ENCODE measurements at regions not wholly inside any gene's neighbourhood (a gene's known extent, or its start where the extent isn't known, plus 50 kb on each side); places are given as distances from the start of the nearest gene placed in this dataset.
"Not testable (repeated sequence)": the region's sequence is repeated elsewhere in the genome, so short reads cannot be mapped to it uniquely, and the experiment has no call there.

DNA sequence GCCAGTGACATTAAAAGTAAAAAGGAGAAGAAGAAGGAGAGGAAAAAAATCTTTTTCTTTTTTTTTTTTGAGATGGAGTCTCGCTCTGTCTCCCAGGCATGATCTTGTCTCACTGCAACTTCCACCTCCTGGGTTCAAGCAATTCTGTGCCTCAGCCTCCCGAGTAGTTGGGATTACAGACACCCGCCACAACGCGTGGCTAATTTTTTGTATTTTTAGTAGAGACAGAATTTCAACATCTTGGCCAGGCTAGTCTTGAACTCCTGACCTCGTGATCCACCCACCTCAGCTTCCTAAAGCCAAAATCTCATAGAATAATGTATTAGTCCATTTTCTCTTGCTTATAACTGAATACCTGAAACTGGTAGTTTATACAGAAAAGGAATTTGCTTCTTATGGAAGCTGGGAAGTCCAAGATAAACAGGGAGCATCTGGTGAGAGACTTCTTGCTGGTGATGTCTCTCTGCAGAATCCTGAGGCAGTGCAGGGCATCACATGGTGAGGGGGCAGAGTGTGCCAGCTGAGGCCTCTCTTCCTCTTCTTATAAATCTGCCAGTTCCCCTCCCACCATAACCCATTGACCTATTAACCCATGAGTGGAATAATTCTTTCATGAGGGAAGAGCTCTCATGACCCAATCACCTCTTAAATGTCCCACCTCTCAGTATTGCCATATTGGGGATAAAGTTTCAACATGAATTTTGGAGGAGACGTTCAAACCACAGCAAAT, 466.3 kb downstream of the GADD45G start:
- DNase-seq (ENCODE audit: missing footprints) (no peak), ATAC-seq (no peak)
- intact Hi-C loops (cut with DNase I): no loop called here

DNA sequence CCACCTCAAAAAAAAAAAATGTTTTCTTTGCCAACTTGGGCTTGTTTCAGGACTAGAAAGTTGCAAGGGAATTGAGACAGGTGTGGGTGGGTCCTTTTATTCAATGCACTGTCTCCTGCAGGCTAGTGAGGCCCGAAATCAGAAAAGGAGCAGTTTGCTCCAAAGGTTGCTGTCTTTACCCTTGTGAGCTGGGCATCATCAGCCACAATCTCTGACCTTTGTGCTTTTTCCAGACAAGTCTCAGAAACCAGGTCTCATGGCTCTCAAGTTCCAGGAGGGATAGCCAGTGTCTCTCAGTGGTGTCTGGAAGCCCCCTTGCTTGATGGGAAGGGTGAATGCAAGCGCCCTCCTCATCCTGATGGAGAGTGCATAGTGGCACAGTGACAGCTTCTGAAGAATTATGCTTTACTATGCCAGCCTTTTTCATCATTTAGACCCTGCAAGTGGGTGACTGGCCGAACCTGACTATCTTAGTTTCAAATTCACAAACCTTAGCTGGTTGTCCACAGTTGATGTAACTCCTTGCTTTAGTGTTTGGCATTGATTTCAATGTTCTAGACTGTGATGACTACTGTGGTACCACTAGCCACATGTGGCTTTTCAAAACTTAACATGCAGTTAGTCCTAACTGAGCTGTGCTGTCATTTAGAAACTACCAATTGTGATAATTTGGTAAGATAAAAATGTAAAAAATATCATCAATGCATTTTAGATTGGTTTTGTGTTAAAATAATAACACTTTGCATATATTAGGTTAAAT, 468.6 kb downstream of the GADD45G start:
- DNase-seq (ENCODE audit: missing footprints): no peak
- intact Hi-C loops (cut with DNase I): no loop called here
- no peak for ATAC-seq

DNA sequence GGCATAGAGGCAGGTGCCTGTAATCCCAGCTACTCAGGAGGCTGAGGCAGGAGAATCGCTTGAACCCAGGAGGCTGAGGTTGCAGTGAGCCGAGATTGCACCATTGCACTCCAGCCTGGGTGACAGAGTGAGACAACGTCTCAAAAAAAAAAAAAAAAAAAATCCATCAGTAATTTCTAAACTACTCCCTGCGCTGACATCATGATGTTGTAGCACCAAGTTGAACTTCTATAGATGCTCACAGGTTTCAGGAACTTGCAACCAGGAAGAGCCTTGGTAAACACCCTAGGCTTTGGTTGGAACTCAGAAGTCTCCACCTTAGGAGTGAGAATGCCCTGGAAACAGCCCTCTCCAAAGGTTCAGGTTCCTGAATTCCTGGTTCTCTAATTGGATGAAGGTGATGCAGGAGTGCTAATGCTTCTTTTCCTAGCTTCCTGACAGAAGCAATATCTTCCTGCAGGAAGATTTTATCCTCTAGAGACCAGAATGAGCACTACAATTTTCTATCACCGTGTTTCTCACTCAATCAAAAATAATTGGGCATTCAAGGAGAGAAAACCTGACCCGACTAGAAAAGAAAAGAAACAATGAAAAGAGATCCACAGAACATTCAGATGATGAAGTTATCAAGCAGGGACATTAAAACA, 469.6 kb downstream of the GADD45G start:
- ATAC-seq (no peak), DNase-seq (ENCODE audit: missing footprints) (no peak)
- intact Hi-C loops (cut with DNase I): no loop called here

DNA sequence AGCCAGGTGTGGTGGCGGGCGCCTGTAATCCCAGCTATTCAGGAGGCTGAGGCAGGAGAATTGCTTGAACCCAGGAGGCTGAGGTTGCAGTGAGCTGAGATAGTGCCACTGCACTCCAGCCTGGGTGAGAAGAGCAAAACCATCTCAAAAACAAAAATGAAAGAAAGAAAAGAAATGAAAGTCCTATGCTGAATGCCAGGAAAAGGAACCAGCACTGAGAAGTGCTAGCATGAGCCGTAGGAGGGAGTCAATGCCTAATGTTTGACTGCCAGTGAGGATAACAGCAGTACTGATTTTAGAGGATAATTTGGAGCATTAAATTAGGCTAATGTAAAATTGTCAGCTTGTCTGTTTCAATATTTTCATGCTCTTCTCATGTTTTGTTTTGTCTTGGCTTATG, 472.8 kb downstream of the GADD45G start:
- ATAC-seq; DNase-seq (ENCODE audit: missing footprints); intact Hi-C loops (cut with DNase I): not testable (repeated sequence)

DNA sequence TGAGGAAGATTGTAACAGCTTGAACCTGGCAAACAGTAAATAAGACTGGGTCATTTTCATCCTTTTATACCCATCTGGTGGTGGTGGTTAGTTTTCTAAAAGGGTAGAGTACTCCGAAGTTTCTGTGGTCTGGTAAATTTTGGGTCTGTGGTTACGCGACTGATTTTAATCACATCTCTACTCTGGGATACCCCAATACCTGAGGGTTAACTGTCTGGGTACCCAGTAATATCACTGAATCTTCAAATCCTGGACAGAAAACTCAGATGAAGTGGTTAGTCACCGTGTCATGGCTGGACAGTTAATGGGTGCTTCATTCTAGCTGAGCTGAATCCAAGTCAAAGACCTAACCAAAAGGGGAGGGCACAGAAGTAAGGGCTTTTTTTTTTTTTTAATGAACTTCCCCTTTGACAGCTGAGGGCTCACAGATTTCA, 474.2 kb downstream of the GADD45G start:
- no peak for ATAC-seq
- intact Hi-C loops (cut with DNase I): no loop called here
- no peak for DNase-seq (ENCODE audit: missing footprints)

DNA sequence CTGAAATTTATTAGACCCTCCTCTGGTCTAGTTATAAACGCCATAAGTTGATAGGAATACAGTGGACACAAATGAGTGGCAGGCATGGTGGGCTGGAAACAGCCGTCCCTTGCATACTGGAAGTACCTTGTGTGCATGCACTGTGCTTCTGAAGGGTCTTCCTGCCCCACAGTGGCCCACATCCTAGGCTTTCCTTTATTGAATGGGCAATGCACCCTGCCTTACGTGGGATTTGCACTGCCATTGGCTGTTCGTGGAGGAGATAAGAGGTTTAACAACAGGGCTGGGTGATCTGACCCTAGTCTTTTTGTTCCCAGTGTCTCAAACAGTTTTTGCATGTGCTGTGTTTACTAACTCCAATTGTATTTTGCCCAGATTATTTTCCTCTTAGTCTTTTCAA, 480.8 kb downstream of the GADD45G start:
- no peak for ATAC-seq
- DNase-seq (ENCODE audit: missing footprints): no peak
- intact Hi-C loops (cut with DNase I): no loop called here

DNA sequence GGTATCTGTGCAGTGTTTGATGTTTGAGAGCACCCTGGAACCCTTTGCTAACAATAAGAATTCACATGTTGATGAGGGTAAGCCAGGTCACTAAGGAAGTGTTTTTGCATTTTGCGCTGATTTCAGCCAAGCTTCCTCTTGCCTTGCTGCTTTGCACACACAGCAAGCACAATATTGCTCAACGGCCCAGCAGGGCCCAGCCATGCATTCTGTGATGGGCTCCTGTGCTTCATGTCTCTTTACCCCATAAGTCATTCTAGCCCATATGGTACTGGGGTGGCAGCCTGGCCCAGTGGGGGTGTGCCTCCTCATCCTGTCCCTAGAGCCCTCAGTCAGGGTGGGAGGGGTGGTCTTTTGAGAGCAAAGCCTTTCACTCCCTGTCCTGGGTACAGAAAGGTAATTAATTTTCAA, 481.3 kb downstream of the GADD45G start:
- ATAC-seq (peak; percentile 42), DNase-seq (ENCODE audit: missing footprints) (peak; percentile 73)
- intact Hi-C loops (cut with DNase I): no loop called here

DNA sequence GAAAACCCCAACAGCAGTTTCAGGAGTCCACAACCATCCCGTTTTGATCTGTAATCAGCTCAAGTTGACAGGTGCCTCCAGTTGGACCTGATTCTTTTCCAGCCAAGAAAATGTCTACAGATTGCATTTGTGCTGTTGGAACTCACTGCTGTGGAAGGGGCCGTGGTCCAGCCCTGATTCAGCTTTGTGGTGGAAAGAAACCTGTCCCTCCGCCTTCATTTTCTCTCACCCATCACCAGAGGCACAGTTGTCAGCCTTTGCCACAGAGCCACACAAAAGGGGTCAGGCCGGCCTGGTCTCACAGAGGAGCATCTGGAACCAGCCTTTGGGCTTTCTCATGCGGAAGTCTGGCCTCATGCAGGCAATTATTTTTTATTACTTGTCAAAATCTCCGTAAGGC, 483.6 kb downstream of the GADD45G start:
- ATAC-seq: no peak
- DNase-seq (ENCODE audit: missing footprints): no peak
- intact Hi-C loops (cut with DNase I): no loop called here

DNA sequence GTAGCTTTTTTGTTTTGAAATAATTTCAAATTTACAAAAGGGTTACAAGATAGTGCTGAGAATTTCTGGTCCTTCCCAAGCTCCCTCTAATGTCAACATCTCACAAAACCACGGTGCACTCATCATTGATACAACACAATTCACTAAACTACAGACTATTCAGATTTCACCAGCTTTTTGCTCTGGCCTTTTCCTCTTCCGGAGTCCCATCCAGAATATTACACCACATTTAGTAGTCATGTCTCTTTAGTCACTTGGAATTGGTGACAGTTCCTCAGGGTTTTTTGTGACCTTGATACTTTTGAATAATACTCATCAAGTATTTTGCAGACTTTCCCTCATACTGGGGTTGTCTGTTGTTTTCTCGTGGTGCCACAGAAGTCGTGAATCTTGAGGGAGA, 484.0 kb downstream of the GADD45G start:
- intact Hi-C loops (cut with DNase I): no loop called here
- DNase-seq (ENCODE audit: missing footprints) (no peak), ATAC-seq (no peak)

DNA sequence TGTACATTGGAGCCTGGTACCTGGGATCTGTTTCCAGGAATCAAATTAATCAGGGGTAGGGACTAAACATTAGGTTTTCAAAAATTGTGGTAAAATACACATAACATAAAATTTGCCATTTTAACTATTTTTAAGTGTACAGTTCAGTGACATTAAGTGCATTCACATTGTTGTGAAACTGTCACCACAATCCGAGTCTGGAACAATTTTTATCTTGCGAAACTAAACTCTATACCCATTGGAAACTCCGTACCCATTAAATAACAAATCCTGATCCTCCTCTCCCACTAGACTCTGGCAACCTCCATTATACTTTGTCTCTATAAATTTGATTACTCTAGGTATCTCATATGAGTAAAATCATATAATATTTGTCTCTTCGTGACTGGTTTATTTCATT, 486.2 kb downstream of the GADD45G start:
- no peak for DNase-seq (ENCODE audit: missing footprints)
- no peak for ATAC-seq
- intact Hi-C loops (cut with DNase I): loop anchor here (10.0 kb wide), 1 partner anchor 426 kb away; no protein-coding TSS in a partner anchor

DNA sequence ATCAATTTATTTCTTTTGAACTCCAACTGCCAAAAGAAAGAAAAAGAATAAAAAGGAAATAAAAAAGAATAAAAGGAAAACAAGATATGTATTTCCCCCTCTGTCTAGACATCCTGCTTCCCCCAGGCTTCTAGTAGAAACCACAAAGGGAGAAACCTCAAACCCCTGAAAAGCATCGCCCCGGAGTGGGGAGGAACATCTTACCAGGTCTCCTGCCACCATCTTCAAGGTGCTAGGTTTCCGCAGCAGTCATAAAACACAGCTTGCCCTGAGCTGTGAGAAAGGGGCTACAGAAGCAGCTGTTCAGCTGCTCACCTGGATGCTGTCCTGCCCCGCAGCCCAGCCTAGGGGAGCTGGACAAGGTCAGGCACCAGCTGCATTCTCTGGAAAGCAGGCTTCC, 487.7 kb downstream of the GADD45G start:
- ATAC-seq (no peak), DNase-seq (ENCODE audit: missing footprints) (no peak)
- intact Hi-C loops (cut with DNase I): loop anchor here (10.0 kb wide), 1 partner anchor 428 kb away; no protein-coding TSS in a partner anchor

DNA sequence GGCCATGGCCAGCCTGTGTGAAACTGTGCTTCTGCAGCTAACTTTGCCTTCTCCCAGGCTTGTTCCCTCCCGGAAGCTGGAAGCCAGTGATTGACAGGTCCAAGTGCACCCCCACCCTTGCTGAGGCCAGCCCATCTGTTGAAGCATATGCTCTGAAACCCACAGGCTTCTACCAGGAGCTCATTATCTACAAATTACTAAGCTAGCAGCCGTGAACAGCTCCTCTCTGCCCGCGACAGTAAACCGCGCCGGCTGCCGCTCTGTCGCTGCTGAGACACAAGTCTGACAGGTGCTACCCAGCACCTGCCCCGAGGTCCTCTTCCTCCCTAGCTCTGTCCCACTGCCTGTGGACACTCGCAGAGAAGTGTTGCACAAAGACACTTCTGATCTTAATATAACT, 490.9 kb downstream of the GADD45G start:
- ATAC-seq (no peak), DNase-seq (ENCODE audit: missing footprints) (no peak)
- intact Hi-C loops (cut with DNase I): loop anchor here (2.0 to 10.0 kb wide), 4 partner anchors 95 to 431 kb away; no protein-coding TSS in a partner anchor

DNA sequence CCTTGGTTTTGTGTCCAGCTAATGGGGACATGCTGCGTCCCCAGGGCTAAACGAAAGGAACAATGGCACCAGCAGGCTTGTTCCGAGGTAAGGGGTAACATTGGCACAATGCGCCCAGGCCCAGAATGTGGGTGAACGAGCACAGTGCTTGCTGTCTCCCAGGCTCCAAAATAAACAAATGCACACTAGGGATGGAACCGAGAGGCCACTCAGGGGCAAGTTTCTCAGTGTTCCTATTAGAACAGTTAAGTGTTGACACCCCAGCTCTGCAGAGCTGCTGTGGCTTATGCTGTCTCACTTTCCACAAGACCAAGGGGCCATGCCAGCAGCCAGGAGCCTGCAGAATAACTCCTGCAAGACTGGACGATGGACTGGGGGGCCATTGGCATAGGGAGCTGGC, 492.4 kb downstream of the GADD45G start:
- ATAC-seq (peak; percentile 77), DNase-seq (ENCODE audit: missing footprints) (no peak)
- intact Hi-C loops (cut with DNase I): loop anchor here (2.0 to 10.0 kb wide), 4 partner anchors 96 to 432 kb away; no protein-coding TSS in a partner anchor

DNA sequence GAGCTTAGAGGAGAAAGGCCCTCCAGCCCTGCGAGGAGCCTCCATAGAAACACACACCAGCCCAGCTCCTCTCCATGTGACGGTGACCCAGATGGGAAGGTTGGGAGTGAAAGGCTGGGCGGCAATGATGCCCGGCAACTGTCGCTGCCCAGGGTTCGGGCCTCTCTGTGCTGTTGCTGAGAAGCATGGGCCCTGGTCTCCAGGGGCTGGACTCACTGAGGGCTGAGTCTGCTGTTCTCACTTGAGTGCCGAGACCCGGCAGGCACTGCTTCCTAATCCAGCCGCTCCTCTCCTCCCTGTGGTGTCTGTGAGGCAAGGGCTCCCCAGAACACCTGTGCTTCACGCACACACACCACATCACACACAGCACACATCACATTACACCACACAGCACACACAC, 493.6 kb downstream of the GADD45G start:
- intact Hi-C loops (cut with DNase I): loop anchor here (2.0 to 10.0 kb wide), 5 partner anchors 172 to 496 kb away; no protein-coding TSS in a partner anchor
- DNase-seq (ENCODE audit: missing footprints) (no peak), ATAC-seq (no peak)

DNA sequence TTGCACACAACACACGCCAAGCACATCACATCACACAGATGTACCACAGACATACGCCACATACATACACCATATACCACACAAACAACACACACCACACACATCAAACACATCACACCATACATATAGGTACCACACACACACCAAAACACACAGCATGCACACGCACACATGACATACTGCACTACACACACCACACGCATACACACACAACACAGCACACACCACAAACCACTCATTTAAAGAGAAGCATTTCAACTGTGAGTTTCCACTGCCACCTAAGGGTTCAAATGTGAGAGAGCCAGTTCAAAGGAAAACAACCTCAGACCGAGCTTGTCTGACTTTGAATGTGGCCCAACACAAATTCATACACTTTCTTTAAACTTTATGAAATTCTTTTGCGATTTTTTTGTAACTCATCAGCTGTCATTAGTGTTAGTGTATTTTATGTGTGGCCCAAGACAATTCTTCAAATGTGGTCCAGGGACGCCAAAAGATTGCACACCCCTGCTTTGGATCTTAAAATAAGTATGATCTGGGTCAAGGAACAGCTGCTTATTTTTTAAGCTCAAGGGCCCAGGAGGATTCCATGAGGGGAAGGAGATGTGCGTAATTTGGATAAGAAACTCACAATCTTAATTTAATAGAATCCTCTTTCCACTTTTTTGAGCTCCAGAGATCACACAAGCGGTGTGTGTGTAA, 494.6 kb downstream of the GADD45G start:
- peak; percentile 49 for ATAC-seq
- DNase-seq (ENCODE audit: missing footprints): no peak
- intact Hi-C loops (cut with DNase I): loop anchor here (2.0 to 10.0 kb wide), 5 partner anchors 173 to 497 kb away; no protein-coding TSS in a partner anchor

DNA sequence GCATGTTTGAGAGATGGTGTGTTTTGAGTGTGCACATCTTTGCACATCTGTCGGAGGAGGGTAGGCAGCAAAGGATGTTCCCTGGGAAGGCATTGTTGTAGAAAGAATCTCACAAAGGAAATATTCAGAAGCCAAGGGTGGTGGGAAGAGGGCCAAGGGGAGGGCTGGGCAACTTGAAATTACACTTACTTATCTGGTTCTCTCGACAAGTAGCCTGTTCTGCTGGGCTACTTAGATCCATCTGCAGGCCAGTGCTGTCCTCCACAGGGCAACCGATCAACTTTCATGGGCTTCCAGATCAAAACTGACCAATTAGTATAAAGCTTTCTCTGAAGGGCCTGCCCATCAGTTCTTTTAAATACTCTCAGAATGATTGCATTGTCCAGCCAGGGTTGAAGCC, 495.2 kb downstream of the GADD45G start:
- no peak for DNase-seq (ENCODE audit: missing footprints)
- intact Hi-C loops (cut with DNase I): no loop called here
- no peak for ATAC-seq

DNA sequence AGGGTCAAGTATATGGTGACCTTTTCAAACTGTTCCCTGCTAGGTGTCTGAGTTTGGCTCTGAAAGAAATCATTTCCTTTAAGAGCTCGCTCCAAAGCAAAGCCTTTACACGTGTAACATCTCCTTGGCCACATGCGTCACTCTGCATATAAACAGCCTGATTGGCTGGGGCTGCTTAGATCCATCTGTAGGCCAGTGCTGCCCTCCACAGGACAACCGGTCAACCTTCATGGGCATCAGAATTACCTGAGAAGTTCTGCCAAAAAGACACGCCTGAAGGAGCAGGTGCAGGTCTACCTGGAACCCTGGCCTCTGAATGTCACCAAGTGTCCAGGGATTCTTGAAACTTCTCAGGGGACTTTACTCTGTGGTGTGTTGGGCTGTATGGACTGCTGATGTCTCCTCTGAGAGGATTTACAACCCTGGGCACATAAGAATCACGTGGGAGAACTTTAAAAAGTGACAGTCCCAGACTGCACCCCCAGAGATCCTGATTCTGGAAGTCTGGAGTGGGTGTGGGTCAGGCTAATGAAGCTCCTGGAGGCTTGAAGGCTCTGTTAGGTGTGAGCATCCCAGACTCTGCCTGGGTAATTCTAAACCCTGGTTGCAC, 497.6 kb downstream of the GADD45G start:
- ATAC-seq (peak; percentile 83), DNase-seq (ENCODE audit: missing footprints) (peak; percentile 80)
- intact Hi-C loops (cut with DNase I): loop anchor here (1.0 kb wide), 1 partner anchor 499 kb away; no protein-coding TSS in a partner anchor

DNA sequence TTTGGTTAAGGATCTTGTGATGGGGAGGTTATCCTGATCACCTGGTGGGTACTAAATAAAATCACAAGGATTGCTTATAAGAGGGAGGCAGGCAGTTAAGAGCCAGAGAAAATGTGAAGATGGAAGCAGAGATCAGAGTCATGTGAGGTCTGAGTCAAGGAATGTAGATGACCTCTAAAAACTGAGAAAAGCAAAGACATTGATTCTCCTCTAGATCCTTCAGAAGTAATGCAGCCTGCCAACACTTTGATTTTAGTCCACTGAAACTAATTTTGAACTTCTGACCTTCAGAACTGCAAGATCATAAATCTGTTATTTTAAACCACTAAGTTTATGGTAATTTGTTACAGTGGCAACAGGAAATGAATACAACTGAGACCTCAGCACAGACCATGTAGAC, 499.0 kb downstream of the GADD45G start:
- intact Hi-C loops (cut with DNase I): no loop called here
- no peak for ATAC-seq
- no peak for DNase-seq (ENCODE audit: missing footprints)
